ENCODE measurements at regions not wholly inside any gene's neighbourhood (a gene's known extent, or its start where the extent isn't known, plus 50 kb on each side); places are given as distances from the start of the nearest gene placed in this dataset.
"Not testable (repeated sequence)": the region's sequence is repeated elsewhere in the genome, so short reads cannot be mapped to it uniquely, and the experiment has no call there.

GRCh38 chr15:69666441-69666882, 213.8 kb downstream of the RPLP1 start:
- peak in 1 of 2 experiments; percentile 7 for DNase-seq
- TF ChIP-seq POLR2A (IDR thresholded peaks at IDR 0.05; ENCODE audit: low read length) (no peak), GATA1 (IDR thresholded peaks at IDR 0.05; ENCODE audit: low read depth, low read length) (no peak)

GRCh38 chr15:69666921-69667811, 214.5 kb downstream of the RPLP1 start:
- DNase-seq: no peak
- TF ChIP-seq GATA1 (IDR thresholded peaks at IDR 0.05; ENCODE audit: low read depth, low read length) (no peak), POLR2A (IDR thresholded peaks at IDR 0.05; ENCODE audit: low read length) (no peak)

- no peak for DNase-seq
- TF ChIP-seq GATA1 (IDR thresholded peaks at IDR 0.05; ENCODE audit: low read depth, low read length) (no peak), POLR2A (IDR thresholded peaks at IDR 0.05; ENCODE audit: low read length) (no peak)
Observed at GRCh38 chr15:69668039-69668705, 215.6 kb downstream of the RPLP1 start.

- no peak for DNase-seq
Observed at GRCh38 chr15:69668963-69669362, 216.3 kb downstream of the RPLP1 start.

GRCh38 chr15:69669446-69669845, 216.8 kb downstream of the RPLP1 start:
- TF ChIP-seq GATA1 (IDR thresholded peaks at IDR 0.05; ENCODE audit: low read depth, low read length) (no peak), POLR2A (IDR thresholded peaks at IDR 0.05; ENCODE audit: low read length) (no peak)
- no peak for DNase-seq

More at GRCh38 chr15:69668963-69669362, 216.3 kb downstream of the RPLP1 start:
- TF ChIP-seq POLR2A (IDR thresholded peaks at IDR 0.05; ENCODE audit: low read length): no peak
- no peak for TF ChIP-seq GATA1 (IDR thresholded peaks at IDR 0.05; ENCODE audit: low read depth, low read length)

GRCh38 chr15:69673291-69673881, 220.8 kb downstream of the RPLP1 start:
- DNase-seq: no peak
- TF ChIP-seq POLR2A (IDR thresholded peaks at IDR 0.05; ENCODE audit: low read length) (no peak), GATA1 (IDR thresholded peaks at IDR 0.05; ENCODE audit: low read depth, low read length) (no peak)

- TF ChIP-seq POLR2A (IDR thresholded peaks at IDR 0.05; ENCODE audit: low read length) (no peak), GATA1 (IDR thresholded peaks at IDR 0.05; ENCODE audit: low read depth, low read length) (no peak)
- DNase-seq: peak; percentile 7 to 27
Observed at GRCh38 chr15:69675731-69676130, 223.1 kb downstream of the RPLP1 start.

GRCh38 chr15:69677403-69677802, 224.8 kb downstream of the RPLP1 start:
- TF ChIP-seq POLR2A (IDR thresholded peaks at IDR 0.05; ENCODE audit: low read length) (no peak), GATA1 (IDR thresholded peaks at IDR 0.05; ENCODE audit: low read depth, low read length) (no peak)

GRCh38 chr15:69679623-69680228, 227.1 kb downstream of the RPLP1 start:
- TF ChIP-seq GATA1 (IDR thresholded peaks at IDR 0.05; ENCODE audit: low read depth, low read length) (no peak), POLR2A (IDR thresholded peaks at IDR 0.05; ENCODE audit: low read length) (no peak)
- DNase-seq: no peak

More at GRCh38 chr15:69677403-69677802, 224.8 kb downstream of the RPLP1 start:
- DNase-seq: no peak

GRCh38 chr15:69684823-69685222, 232.2 kb downstream of the RPLP1 start:
- not testable (repeated sequence) for DNase-seq

GRCh38 chr15:69685512-69686452, 233.2 kb downstream of the RPLP1 start:
- TF ChIP-seq POLR2A (IDR thresholded peaks at IDR 0.05; ENCODE audit: low read length) (no peak), GATA1 (IDR thresholded peaks at IDR 0.05; ENCODE audit: low read depth, low read length) (no peak)

GRCh38 chr15:69686626-69687025, 234.0 kb downstream of the RPLP1 start:
- TF ChIP-seq POLR2A (IDR thresholded peaks at IDR 0.05; ENCODE audit: low read length): no peak
- TF ChIP-seq GATA1 (IDR thresholded peaks at IDR 0.05; ENCODE audit: low read depth, low read length): no peak
- DNase-seq: no peak

More at GRCh38 chr15:69685512-69686452, 233.2 kb downstream of the RPLP1 start:
- no peak for DNase-seq

- DNase-seq: no peak
- no peak for TF ChIP-seq POLR2A (IDR thresholded peaks at IDR 0.05; ENCODE audit: low read length)
- TF ChIP-seq GATA1 (IDR thresholded peaks at IDR 0.05; ENCODE audit: low read depth, low read length): no peak
Observed at GRCh38 chr15:69689133-69689532, 236.5 kb downstream of the RPLP1 start.
